DMS53 (cell line): ENCODE measurements at regions not wholly inside any gene's neighbourhood (a gene's known extent, or its start where the extent isn't known, plus 50 kb on each side); places are given as distances from the start of the nearest gene placed in this dataset.

ENCODE experiments used
- DNase-seq: peaks from one replicate; lab custom pipeline; 2025; lab: John Stamatoyannopoulos, UW

DNA sequence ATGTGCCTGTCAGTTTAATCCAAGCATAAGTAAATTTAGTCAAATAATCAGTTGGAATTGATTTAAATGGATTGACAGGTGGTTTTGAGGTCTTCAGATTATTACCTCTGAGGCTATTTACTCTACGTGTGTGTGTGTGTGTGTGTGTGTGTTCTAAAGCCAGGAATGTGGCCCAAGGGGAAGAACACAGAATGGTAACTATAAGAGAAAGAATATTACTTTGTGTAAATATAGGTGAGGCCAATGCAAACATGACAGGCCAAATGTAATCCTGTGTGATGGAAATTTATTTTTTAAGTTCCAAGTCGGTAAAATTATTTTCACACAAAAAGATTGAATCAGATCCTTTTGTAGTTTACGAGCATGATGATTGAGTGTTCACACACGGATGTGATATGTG, 390.0 kb downstream of the PLK2 start:
- DNase-seq: peak; percentile 10

DNA sequence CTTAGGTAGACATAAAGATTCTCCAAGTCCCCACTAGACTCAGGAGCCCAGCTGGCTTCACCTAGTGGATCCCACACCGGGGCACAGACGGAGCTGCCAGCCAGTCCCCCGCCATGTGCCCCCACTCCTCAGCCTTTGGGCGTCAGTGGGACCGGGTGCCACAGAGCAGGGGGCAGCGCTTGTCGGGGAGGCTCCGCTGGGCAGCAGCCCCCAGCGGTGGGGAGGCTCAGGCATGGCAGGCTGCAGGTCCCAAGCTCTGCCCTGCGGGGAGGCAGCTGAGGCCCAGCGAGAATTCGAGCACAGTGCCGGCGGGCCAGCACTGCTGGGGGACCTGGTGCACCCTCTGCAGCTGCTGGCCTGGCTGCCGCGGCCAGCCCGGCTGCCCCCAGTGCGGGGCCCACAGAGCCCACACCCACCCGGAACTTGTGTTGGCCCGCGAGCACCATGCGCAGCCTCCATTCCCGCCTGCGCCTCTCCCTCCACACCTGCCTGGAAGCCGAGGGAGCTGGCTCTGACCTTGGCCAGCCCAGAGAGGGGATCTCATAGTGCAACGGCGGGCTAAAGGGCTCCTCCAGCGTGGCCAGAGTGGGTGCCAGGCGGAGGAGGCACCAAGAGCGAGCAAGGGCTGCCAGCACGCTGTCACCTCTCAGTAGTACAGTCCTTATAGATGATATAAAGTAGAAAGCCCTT, 390.7 kb downstream of the PLK2 start:
- DNase-seq: no peak

DNA sequence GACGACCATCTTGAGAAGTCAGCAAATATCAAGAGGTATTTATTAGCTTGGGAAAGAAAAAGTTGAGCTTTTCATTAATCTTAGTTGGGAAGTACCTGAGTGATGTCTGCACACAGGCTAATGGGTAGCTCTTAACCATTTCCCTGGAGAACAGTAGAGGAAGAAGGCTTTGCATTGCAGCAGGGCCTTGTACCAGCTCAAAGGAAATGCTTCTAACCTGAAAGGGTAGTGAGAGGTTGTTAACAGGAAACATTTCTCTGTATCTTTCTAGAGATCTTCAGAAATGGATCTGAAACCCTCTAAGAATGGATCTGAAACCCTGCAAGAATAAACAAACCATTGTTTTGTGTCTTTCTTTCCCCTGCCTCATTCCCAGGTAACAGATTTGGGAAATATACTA, 393.3 kb downstream of the PLK2 start:
- no peak for DNase-seq

DNA sequence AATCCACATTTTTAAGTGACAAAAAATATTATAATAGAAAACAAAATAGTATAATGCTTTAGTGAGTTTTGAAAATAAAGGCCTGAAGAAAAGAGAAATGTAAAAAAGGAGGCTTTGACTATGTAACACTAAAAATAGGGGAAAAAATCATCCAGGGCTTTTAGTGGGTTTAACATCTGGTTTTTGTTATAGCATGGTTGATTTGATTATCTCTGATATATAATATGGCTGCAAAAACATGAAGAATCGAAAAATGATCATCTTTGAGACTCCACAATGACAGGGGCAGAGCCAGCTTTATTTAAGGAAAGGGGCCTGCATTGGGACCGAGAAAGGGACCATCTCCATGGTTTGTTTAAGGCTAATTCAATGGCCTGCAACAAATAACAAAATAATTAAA, 393.8 kb downstream of the PLK2 start:
- DNase-seq: no peak

DNA sequence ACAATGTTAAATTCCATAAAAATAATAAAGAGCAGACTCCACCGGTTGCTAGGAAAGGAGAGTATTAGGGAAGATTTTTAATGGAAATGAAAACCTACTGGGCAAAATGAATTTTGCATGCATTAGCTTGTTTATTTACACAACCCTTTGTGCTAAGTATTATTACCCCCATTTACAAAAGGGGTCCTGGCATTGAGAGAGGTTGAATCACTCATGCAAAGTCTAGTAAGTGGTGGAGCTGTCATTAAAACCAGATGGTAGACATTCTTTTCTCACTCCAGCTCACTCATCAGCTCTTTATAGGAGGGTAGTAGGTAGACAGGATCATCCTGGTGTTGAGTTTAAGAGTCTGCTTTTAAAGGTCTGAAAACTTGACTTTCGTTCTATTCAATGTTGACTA, 395.1 kb downstream of the PLK2 start:
- DNase-seq: no peak

DNA sequence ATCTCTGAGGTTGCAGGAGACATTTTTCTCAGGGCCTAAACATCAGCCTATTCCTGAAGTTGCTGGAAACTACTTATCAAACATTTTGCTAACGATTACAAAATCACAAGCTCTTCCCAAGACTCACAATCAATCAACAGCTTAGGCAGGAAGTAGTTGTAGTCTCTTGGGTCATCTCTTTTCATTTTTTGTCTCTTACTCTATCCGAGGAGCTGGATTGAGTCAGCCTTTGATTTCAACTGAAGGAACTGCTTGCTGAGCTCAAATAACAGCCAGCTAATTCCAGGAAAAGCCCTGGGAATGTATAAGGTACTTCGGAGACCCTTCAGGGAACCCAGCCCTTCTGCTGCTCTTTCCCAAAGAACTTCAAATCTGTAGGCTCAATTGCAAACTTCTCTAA, 398.9 kb downstream of the PLK2 start:
- no peak for DNase-seq

DNA sequence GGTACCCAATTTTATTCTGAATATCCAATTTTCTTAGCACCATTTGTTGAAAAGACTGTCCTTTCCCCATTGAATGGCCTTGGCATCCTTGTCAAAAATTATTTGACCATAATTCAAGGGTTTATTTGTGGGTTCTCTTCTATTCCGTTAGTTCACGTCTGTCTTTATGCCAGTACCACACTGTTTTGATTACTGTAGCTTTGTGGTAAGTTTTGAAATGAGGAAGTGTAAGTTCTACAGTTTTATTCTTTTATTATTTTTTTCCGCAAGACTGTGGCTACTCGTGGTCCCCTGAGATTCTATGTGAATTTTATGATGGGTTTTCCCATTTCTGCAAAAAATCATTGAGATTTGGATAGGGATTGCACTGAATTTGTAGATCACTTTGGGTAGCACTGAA, 402.6 kb downstream of the PLK2 start:
- DNase-seq: no peak

DNA sequence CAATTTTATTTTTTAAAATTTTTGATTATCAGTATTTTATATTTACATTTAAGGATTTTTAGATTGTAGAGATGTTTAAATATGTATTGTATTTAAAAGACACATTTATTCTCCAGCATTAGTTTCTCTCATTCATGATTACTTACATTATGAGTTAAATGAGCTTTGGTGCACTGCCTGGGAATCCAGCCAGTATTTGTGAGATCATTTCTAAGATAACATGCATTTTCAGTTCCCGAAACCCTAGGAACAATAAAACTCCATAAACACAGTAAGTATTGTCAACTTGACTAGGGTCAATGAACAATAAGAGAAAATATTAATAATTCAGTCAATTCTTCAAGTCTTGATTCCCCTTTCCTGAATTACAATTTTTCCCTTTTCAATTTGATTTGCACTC, 403.3 kb downstream of the PLK2 start:
- no peak for DNase-seq

DNA sequence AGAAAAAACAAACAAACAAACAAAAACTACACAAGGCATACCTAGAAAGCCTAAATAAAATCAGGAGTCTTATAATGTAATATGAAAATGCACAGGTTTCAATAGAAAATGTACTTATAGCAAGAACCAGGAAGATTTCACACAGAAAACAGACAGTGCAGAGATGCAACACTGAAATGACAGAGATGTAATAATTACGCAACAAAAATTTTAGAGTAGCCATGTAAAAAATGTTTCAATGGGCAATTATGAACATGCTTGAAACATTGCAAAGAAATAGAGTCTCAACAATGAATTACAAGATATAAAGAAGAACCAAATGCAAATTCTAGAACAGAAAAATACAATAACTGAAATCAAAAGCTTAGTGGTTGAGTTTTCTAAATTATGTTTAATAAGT, 405.9 kb downstream of the PLK2 start:
- DNase-seq: no peak

DNA sequence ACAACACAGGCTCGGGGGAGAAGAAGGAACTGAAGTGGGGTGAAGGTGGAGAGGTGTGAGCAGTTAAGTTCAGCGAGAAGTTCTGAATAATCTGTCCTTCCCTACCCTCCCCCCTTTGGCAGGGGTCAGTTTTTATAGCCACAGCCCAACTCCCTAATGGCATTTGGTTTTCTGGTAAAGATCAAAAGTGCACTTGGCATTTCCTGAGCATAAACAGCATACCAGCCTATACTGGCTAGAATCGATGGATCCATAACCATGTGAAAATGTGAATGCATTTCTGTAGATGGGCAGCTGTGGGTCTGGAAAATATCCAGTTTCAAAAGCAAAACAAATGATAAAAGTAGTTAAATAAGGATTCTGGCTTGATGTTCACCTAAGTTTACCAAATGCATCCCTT, 410.9 kb downstream of the PLK2 start:
- no peak for DNase-seq

DNA sequence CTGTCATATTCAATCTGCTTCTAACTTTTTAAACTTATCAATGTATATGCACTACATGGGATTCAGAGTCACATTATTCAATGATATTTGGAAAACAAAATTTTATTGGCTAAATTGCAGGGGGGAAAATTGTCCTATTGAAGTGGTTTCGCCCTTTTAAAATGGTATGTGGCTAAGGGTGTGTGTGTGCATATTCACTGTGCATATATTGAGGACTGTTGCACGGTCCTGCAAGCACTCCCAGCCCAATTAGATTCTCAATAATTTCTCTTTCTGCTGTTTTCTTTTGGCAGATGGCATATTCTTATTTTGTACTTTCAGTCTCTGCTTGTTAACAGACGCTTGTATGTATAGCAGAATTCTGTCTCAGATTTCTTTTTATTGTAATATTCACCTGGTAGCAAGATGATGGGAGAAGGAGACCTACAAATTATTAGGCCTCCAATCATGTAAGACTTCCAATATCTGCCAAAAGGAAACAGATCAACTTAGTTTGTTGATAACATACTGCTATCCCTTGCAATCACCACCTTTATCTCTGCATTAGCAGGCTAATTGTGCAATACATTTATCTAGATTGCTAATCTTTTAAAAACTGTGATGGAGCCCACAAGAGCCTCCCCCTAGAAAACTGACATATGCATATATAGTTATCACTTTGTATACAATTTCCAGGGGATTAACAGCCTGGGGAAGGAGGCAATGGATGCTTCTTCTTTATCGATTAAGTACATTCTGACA, 411.5 kb downstream of the PLK2 start:
- no peak for DNase-seq

DNA sequence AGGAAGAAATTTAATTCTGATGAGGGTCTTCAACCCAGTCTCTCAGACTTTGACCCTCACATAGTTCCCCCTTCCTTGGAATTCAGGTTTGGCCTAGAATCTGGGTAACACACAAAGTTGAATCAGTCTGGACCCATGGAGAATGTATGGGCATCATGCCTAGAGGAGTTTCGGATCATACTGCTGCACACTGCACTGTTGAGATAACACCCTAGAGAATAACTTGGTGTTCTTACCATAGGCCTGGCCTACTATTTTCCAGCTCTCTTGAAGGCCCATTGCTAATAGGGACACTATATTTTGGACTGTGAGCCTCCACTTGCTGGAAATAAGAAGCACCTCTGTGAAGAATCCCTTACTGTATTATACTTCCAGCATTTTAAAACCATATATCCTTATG, 413.5 kb downstream of the PLK2 start:
- DNase-seq: no peak

DNA sequence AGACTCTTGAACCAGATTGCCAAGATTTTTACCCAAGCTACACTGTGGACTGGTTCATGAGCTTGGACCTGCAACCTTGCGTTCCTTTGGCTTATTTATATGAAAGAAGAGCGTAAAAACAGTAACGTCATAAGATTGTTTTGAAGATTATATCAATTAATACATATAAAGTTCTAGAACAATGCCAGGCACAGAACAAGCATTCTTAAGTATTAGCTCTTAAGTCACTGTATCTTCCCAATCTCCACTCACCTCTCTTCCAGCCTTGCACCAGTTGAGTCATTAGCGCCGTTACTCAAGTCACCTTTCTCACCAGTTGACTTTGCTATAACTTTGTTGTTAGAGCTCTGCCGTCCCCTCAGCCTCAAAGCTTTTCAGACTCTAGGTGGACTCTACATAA, 415.7 kb downstream of the PLK2 start:
- DNase-seq: no peak

DNA sequence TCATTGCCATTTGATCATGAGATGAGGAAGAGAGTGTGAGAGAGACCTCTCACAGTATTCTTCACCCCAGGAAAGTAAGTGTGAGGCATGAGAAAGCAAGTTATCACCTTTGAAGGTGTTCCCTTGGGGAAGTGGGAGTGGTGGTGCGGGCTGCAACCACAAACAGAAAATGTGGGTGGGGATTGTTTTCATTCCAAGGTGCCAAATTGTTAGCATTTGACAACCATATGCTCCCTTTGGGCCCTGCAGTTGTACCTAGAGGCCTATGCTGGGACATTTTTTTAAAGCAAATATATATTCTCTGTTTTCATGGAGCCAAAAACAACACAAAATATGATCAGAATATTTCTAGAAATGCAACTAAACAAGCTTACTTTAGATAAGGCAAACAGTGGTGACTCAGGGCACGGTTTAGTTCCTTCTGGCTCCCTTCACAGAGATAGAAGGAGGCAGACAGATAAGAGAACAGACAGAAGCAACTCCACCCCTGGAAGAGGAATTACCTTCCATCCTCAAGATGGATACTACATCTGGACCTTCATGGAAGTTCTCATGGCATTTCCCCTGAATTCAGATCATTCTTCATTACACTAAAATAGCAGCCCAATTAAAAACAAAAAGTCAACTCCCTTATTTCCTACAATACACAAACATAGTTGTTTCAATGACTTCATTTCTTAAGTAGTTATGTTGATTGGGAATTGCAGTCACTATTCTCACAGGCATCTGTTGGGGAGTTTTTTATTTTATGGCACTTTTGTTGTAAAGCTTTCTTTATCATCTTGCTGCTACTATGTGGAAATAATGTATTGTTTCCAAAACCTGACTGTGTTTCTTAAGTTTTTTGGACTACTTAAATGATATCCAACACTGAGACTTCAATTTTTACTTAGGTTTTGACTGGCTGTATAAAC, 416.6 kb downstream of the PLK2 start:
- no peak for DNase-seq

DNA sequence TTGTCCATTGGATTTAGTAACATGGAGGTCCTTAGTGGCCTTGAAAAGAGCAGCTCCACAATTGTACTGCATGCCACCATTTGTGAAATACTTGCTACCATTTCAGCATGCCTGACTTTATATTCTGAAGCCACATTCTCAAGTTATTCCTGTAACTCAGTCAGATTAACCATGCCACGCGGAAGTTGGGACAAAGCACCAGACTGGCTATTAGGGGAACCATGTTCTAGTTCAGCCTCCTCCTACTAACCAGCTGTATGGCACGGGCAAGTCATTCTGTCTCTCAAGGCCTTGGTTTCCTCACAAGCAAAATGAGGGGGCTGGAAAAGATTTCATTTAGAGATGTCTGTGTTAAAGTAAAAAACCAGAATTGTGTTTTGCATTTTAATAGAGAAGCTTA, 418.0 kb downstream of the PLK2 start:
- DNase-seq: no peak

DNA sequence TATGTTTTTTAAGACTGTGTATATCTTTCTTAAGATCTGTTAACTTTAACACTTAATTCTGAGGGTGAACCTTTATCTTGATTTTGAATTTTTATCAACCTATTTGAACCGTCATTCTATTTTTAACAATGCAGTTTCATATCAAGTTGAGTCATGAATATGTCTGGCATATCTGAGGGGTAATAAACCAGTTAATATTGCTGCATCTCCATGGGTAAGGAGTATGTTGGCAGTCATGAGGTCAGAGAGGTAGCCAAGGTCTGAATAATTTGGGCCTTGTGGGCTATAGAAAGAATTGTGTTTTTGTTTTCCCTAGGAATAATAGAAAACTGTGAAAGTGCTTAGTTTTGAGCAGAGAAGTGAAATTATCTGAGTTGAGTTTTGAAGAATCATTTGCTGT, 419.0 kb downstream of the PLK2 start:
- DNase-seq: no peak

DNA sequence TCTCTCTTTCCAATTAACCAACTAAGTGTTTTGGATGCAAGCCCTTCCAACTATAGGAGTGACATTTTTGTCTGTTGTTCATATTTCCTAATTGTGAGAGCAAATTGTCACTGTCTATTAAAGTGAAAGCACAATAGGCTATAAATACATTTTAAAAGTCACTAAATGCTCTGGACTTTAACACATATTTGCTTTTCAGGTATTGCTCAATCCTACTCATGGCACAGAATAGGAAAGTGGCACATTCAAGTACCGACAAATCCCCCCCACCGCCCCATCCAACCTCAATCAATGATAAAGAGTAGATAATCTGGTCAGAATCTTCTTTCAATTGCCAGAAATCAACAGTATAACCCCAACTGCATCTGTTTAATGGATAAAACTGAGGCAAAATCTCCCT, 419.8 kb downstream of the PLK2 start:
- DNase-seq: no peak

DNA sequence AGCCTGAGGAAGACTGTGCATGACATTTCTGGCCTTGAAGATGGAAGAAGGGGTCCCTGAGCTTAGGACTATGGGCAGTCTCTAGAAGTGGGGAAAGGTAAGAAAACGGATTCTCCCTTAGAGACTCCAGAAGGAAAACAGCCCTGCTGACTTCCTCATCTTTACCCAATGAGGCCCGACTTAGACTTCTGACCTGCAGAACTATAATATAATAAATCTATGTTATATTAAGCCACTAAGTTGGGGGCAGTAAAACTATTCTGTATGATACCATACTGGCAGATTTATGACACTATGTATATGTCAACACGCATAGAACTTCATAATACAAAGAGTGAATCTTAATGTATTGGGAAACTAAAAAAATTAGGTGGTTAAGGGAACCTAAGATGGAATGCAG, 422.0 kb downstream of the PLK2 start:
- DNase-seq: no peak

DNA sequence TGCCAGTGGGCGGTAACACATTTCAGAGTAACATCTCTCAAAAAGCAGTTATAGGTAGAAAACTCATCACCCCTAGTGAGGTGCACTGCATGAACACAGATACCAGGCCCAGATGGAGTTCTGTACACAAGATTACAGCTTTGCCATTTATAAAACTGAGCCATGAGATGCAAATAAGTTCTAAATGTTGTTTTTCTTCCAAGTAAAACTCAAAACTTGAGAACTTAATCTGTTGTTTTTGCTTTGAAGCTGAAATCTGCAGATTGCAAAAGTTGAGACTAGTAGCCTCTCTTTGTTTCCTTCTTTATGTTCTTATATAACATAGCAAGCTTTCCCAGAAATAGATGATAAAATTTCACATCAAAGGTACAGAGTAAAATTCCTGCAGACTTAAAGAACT, 434.1 kb downstream of the PLK2 start:
- DNase-seq: no peak

DNA sequence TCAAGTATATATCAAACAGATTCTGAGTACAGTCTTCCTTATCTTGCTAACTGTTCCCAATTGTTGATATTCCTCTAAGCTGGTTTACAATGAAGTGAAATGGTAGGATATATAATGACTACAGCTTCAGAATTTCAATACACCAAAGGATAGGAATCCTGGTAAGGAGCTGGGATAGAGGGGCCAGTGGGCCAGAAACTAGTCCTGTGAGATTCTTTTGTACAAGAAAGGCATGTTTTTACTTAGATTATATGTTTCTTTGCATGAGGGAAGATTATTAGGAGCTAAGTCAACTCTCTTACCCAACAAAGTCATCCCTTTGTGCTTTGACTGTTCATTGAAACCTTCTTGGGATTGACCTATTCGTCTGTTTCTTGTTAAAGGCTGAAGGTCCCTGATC, 435.7 kb downstream of the PLK2 start:
- no peak for DNase-seq

DNA sequence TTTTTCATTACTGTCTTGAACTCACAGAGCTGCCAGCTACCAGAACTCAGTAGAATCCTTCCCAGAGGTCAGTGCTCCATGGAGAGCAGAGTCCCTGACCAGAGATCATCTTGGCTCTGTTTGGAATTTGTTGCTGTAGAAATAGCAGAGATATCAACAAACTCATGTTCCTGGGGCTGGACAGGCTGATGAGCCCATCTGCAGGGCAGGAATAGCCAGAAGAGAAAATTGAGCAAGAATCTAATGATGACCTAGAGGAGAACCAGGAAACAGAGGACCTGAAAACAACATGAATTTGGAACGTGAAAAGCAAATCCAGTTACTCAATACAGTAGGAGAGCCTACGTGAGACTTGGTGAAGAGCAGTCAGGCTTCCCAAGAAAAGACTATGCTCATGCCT, 437.8 kb downstream of the PLK2 start:
- DNase-seq: no peak

DNA sequence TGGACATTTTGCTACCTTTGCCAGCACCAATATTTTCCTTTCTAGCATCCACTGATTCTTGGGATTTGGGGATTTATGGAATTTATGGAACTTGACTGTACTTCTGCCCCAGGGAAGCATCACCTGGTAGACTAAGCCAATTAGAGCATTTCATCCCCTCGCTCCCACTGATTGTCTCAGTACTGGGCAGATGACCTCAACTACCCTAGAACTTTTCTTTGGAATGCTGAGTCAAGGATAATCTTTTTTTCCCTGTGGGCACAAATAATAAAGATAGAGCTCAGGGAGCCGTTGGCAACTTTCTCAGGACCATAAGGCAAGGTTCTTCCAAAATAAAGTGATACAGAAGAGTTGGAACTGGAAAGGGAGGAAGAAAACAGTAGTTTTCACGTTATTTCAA, 438.4 kb downstream of the PLK2 start:
- DNase-seq: no peak

DNA sequence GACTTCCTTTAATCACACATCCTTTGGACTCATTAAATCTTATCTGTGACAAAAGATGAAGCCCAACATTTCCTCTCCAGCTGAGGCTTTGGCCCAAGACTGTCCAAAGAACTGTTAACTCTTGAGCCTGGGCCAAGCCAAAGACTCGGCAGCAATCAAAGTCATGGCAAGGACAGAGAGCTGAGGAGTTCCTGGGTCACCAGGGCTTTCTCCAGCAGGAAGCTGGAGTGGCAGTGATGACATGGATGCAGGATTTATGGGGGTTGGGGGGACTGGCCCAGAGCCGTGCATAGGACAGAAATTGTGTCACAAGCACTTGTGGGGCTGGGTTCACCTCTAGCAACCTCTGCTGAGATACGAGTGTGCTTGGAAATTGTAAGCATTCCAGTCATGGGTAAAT, 440.3 kb downstream of the PLK2 start:
- DNase-seq: no peak
